Right lobe of liver (tissue), 6 donors: ENCODE measurements at regions not wholly inside any gene's neighbourhood (a gene's known extent, or its start where the extent isn't known, plus 50 kb on each side); places are given as distances from the start of the nearest gene placed in this dataset.
"Not testable (repeated sequence)": the region's sequence is repeated elsewhere in the genome, so short reads cannot be mapped to it uniquely, and the experiment has no call there.

ENCODE experiments used
- ATAC-seq, 4 donors: fragments of 200-7000 bp; cut with Tn5 transposase; one replicate each; pipeline ENCODE4 v1.9.1; 2020; ENCODE audit warnings: mild to moderate bottlenecking in 4 of 4, moderate library complexity in 4 of 4
- DNase-seq, 3 donors: peaks; one replicate each; pipeline ENCODE4 v3.0.0-alpha.2; 2020
- H3K27ac ChIP-seq, 3 donors: fragments of 200-600 bp; one replicate each; pipeline ENCODE4 v1.8.0; 2022
- H3K27me3 ChIP-seq, 2 donors: fragments of 200-600 bp; one replicate each; pipeline ENCODE4 v1.8.0; 2022
- H3K36me3 ChIP-seq, 4 donors: fragments of 200-600 bp; sonication (generic) in 1 of 4; one replicate each; pipeline versions ENCODE4 v1.5.1 to v1.8.0; 2017 to 2022; ENCODE audit warnings: control low read depth in 1 of 4
- H3K4me1 ChIP-seq, 4 donors: fragments of 200-600 bp; sonication (generic) in 1 of 4; one replicate each; pipeline versions ENCODE4 v1.5.1 to v1.8.0; 2017 to 2022; ENCODE audit warnings: control low read depth in 1 of 4
- H3K4me3 ChIP-seq, 3 donors: fragments of 200-600 bp; one replicate each; pipeline ENCODE4 v1.8.0; 2022
- H3K9me3 ChIP-seq, 4 donors: fragments of 200-600 bp; sonication (generic) in 1 of 4; one replicate each; pipeline versions ENCODE4 v1.5.1 to v1.8.0; 2017 to 2022; ENCODE audit warnings: control low read depth in 1 of 4
- CTCF ChIP-seq, 4 donors: fragments of 200-600 bp in 3 of 4; fragments of 450-650 bp in 1 of 4; IDR thresholded peaks; one replicate each; pipeline versions ENCODE4 v1.5.1 to v1.8.0; 2016 to 2022; ENCODE audit warnings: antibody characterized with exemption in 4 of 4, mild to moderate bottlenecking in 2 of 4
- POLR2A ChIP-seq: fragments of 450-650 bp; IDR thresholded peaks from one replicate; pipeline ENCODE4 v1.6.1; 2017; ENCODE audit warnings: antibody characterized with exemption, mild to moderate bottlenecking
- WGBS: methylation state at CpG from one replicate; pipeline ENCODE4 v1.1.6; 2018; ENCODE audit warnings: low coverage, low lambda C conversion rate; ENCODE audit not compliant: insufficient coverage; ENCODE audit errors: missing lambda C conversion rate; 5-methylcytosine and 5-hydroxymethylcytosine counted together
- intact Hi-C, 2 donors: fragments of 100-400 bp; cut with DNase I; formaldehyde crosslinking; loops; one replicate each; pipeline versions ENCODE4 v1.11.2 to v1.14.1; 2022
- donor health status: DM: no; HTN: yes; CAD: no.
- donor health status: DM: no; HTN: no; CAD: no.
- donor health status: DM: no; HTN: no; CAD: no.
- donor health status: DM: no; HTN: yes; CAD: no.
- donor health status: DM: no; HTN: yes; CAD: no.

GRCh38 chr20:29306390-29307072 is 1950.9 kb upstream of the DEFB115 start:
- no peaks in the 10 kb centered on the region for H3K4me1 ChIP-seq
- ATAC-seq (no peak), DNase-seq (no peak)
- no peak overlapping the region for H3K27ac ChIP-seq
- intact Hi-C loops: no loop called here
- no peaks in the 10 kb centered on the region for H3K9me3 ChIP-seq
- H3K27me3 ChIP-seq: no peaks in the 10 kb centered on the region
- 56% methylated on average over 19 of the region's 21 CpGs for WGBS
- no peak overlapping the region for H3K4me3 ChIP-seq
- no peaks in the 10 kb centered on the region for H3K36me3 ChIP-seq
- TF ChIP-seq POLR2A: no peak
- no peak for TF ChIP-seq CTCF (IDR thresholded peaks at IDR 0.05)

- WGBS: 68% methylated on average over 10 of the region's 17 CpGs
- H3K4me1 ChIP-seq, H3K27ac ChIP-seq, H3K36me3 ChIP-seq, DNase-seq, H3K9me3 ChIP-seq, H3K27me3 ChIP-seq, intact Hi-C loops, H3K4me3 ChIP-seq, ATAC-seq: not testable (repeated sequence)
Observed at GRCh38 chr20:29307484-29307883, 1950.0 kb upstream of the DEFB115 start.

GRCh38 chr20:29308956-29309355 is 1948.5 kb upstream of the DEFB115 start:
- H3K36me3 ChIP-seq, H3K27me3 ChIP-seq, H3K4me1 ChIP-seq, H3K4me3 ChIP-seq, H3K9me3 ChIP-seq, intact Hi-C loops, H3K27ac ChIP-seq, ATAC-seq, DNase-seq: not testable (repeated sequence)

GRCh38 chr20:29309481-29309880 is 1948.0 kb upstream of the DEFB115 start:
- H3K27me3 ChIP-seq, H3K36me3 ChIP-seq, H3K9me3 ChIP-seq, H3K4me1 ChIP-seq, H3K4me3 ChIP-seq, H3K27ac ChIP-seq, intact Hi-C loops, DNase-seq, ATAC-seq: not testable (repeated sequence)
- 57% methylated on average over 15 of the region's 17 CpGs for WGBS

- ATAC-seq, DNase-seq, H3K36me3 ChIP-seq, H3K9me3 ChIP-seq, H3K4me1 ChIP-seq, H3K27ac ChIP-seq, H3K27me3 ChIP-seq, H3K4me3 ChIP-seq, intact Hi-C loops: not testable (repeated sequence)
- WGBS: 64% methylated on average over 12 of the region's 16 CpGs
Observed at GRCh38 chr20:29311046-29311445, 1946.4 kb upstream of the DEFB115 start.

GRCh38 chr20:29312679-29313078 is 1944.8 kb upstream of the DEFB115 start:
- WGBS: 48% methylated on average over 8 of the region's 8 CpGs
- H3K9me3 ChIP-seq, H3K4me1 ChIP-seq, ATAC-seq, H3K4me3 ChIP-seq, DNase-seq, H3K27ac ChIP-seq, H3K27me3 ChIP-seq, H3K36me3 ChIP-seq, intact Hi-C loops: not testable (repeated sequence)

GRCh38 chr20:29313481-29313880 is 1944.0 kb upstream of the DEFB115 start:
- WGBS: 85% methylated on average over 18 of the region's 18 CpGs

More at GRCh38 chr20:29313481-29313880, 1944.0 kb upstream of the DEFB115 start:
- Histone ChIP-seq H3K27ac (no peak overlapping the region), H3K36me3 (no peaks in the 10 kb centered on the region), H3K27me3 (no peaks in the 10 kb centered on the region), H3K9me3 (no peaks in the 10 kb centered on the region), H3K4me3 (no peak overlapping the region), H3K4me1 (no peaks in the 10 kb centered on the region)
- TF ChIP-seq POLR2A: no peak
- TF ChIP-seq CTCF (IDR thresholded peaks at IDR 0.05): no peak
- DNase-seq (no peak), ATAC-seq (no peak)
- intact Hi-C loops: no loop called here
